DOHH2 (cell line): ENCODE measurements at regions not wholly inside any gene's neighbourhood (a gene's known extent, or its start where the extent isn't known, plus 50 kb on each side); places are given as distances from the start of the nearest gene placed in this dataset.

Experiments used
- H3F3A ChIP-seq: fragments of 200-600 bp; sonication (generic), shearing (Covaris generic); 2 replicates; pipeline ENCODE4 v1.6.0; 2016; ENCODE audit warnings: antibody characterized with exemption, mild to moderate bottlenecking; ENCODE audit not compliant: control insufficient read depth, insufficient read depth
- H3K27ac ChIP-seq: fragments of 200-600 bp; sonication (generic); 2 replicates; pipeline ENCODE4 v1.5.1; 2014; ENCODE audit warnings: low read depth, mild to moderate bottlenecking, low read length, moderate library complexity
- H3K27me3 ChIP-seq: fragments of 200-600 bp; sonication (generic); 2 replicates; pipeline ENCODE4 v1.6.1; 2014; ENCODE audit warnings: mild to moderate bottlenecking, low read length, mixed read lengths; ENCODE audit not compliant: control insufficient read depth
- H3K36me3 ChIP-seq: fragments of 200-600 bp; sonication (generic); 2 replicates; pipeline ENCODE4 v1.6.1; 2014; ENCODE audit warnings: mild to moderate bottlenecking, low read length, moderate library complexity, mixed read lengths; ENCODE audit not compliant: control insufficient read depth
- H3K4me1 ChIP-seq: fragments of 200-600 bp; sonication (generic); 2 replicates; pipeline ENCODE4 v1.6.1; 2014; ENCODE audit warnings: mild to moderate bottlenecking, low read length, mixed read lengths; ENCODE audit not compliant: control insufficient read depth
- H3K4me2 ChIP-seq: fragments of 200-600 bp; sonication (generic); 2 replicates; pipeline ENCODE4 v1.6.0; 2014; ENCODE audit warnings: mild to moderate bottlenecking, low read length, moderate library complexity
- H3K4me3 ChIP-seq: fragments of 200-600 bp; sonication (generic); 2 replicates; pipeline ENCODE4 v1.5.1; 2014; ENCODE audit warnings: mild to moderate bottlenecking, low read length, mixed read lengths
- H3K79me2 ChIP-seq: fragments of 200-600 bp; sonication (generic); 2 replicates; pipeline ENCODE4 v1.6.1; 2014; ENCODE audit warnings: mild to moderate bottlenecking, low read length, mixed read lengths; ENCODE audit not compliant: control insufficient read depth
- H3K9me2 ChIP-seq: fragments of 200-600 bp; sonication (generic); replicated peaks from 2 replicates; pipeline ENCODE4 v1.6.1; 2014; ENCODE audit warnings: mild to moderate bottlenecking, low read length, mixed read lengths; ENCODE audit not compliant: control insufficient read depth
- H3K9me3 ChIP-seq: fragments of 200-600 bp; sonication (generic); 2 replicates; pipeline ENCODE4 v1.6.1; 2014; ENCODE audit warnings: antibody characterized with exemption, low read length, mixed read lengths; ENCODE audit not compliant: control insufficient read depth, insufficient read depth
- H4K20me1 ChIP-seq: fragments of 200-600 bp; sonication (generic); 2 replicates; pipeline ENCODE4 v1.6.0; 2014; ENCODE audit warnings: low read depth, mild to moderate bottlenecking, antibody characterized with exemption, low read length, moderate library complexity; ENCODE audit not compliant: control insufficient read depth, insufficient read depth
- EZH2phosphoT487 ChIP-seq: fragments of 200-600 bp; sonication (generic); IDR thresholded peaks from 2 replicates; pipeline ENCODE4 v1.6.1; 2017; ENCODE audit warnings: borderline replicate concordance, mild to moderate bottlenecking, antibody characterized with exemption, low read length, moderate library complexity, mixed read lengths
- TF ChIP-seq, protein P1 (sequence below): fragments of 200-600 bp; sonication (generic); IDR thresholded peaks from one replicate; pipeline ENCODE4 v1.5.1; 2014; ENCODE audit warnings: antibody characterized with exemption, mild to moderate bottlenecking, low read depth, low read length; ENCODE audit not compliant: poor library complexity, severe bottlenecking

DNA sequence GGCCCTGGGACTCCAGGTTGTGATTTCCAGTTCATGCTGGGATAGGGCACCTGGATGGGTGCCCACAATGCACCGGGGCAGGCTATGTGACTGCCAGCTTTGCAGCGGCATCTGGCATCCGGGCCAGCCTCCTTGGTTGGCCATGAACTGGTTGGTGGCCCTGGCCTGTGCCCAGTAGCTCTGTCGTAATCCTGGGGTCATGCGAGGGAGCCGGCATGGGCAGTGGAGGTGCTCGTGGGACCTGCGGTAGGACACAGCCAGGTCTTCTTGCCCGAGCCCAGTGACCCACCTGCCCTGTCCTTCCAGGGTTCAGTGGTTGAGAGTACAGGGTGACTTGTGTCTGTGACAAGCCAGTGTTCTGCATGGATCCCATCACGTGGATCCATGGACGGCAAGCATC, 237.9 kb downstream of the SNRPN start:
- Histone ChIP-seq H3K27ac (no peak overlapping the region), H3K4me3 (no peak overlapping the region), H4K20me1 (no peaks in the 10 kb centered on the region), H3K4me1 (no peaks in the 10 kb centered on the region), H3K9me3 (peaks cover 76% of the 10 kb centered on the region; the same call in 1 of the 2 replicates), H3K36me3 (no peaks in the 10 kb centered on the region), H3K9me2 (no peaks in the 10 kb centered on the region), H3K79me2 (no peaks in the 10 kb centered on the region), H3K4me2 (no peak overlapping the region), H3K27me3 (no peaks in the 10 kb centered on the region), H3F3A (no peaks in the 10 kb centered on the region)
- no peak for TF ChIP-seq EZH2phosphoT487

DNA sequence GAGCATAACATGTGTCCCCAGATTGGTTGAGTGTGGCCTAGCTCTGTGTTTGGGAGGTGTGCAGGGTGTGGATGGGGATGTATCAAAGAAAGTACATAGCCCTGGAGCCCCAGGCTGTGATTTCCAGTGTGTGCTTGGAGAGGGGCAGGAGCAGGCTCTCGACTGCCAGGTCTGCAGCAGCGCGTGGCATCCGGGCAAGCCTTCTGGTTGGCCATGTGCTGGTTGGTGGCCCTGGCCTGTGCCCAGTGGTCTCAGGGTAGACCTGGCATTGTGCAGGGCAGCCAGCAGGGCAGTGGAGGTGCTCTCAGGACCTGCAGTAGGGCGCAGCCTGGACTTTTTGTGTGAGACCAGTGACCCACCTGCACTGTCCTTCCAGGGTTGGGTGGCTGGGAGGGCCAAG, 231.5 kb downstream of the UBE3A start:
- H3K4me3 ChIP-seq: no peak overlapping the region
- H3K27ac ChIP-seq: no peak overlapping the region
- H3K36me3 ChIP-seq: no peaks in the 10 kb centered on the region
- no peaks in the 10 kb centered on the region for H3K9me2 ChIP-seq
- no peaks in the 10 kb centered on the region for H4K20me1 ChIP-seq
- H3K4me2 ChIP-seq: no peak overlapping the region
- TF ChIP-seq, protein P1, sequence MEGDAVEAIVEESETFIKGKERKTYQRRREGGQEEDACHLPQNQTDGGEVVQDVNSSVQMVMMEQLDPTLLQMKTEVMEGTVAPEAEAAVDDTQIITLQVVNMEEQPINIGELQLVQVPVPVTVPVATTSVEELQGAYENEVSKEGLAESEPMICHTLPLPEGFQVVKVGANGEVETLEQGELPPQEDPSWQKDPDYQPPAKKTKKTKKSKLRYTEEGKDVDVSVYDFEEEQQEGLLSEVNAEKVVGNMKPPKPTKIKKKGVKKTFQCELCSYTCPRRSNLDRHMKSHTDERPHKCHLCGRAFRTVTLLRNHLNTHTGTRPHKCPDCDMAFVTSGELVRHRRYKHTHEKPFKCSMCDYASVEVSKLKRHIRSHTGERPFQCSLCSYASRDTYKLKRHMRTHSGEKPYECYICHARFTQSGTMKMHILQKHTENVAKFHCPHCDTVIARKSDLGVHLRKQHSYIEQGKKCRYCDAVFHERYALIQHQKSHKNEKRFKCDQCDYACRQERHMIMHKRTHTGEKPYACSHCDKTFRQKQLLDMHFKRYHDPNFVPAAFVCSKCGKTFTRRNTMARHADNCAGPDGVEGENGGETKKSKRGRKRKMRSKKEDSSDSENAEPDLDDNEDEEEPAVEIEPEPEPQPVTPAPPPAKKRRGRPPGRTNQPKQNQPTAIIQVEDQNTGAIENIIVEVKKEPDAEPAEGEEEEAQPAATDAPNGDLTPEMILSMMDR: no peak
- TF ChIP-seq EZH2phosphoT487: no peak
- no peaks in the 10 kb centered on the region for H3K27me3 ChIP-seq
- no peaks in the 10 kb centered on the region for H3K4me1 ChIP-seq
- peaks cover 41% of the 10 kb centered on the region; the same call in 1 of the 2 replicates for H3K9me3 ChIP-seq
- H3K79me2 ChIP-seq: no peaks in the 10 kb centered on the region
- H3F3A ChIP-seq: no peaks in the 10 kb centered on the region

DNA sequence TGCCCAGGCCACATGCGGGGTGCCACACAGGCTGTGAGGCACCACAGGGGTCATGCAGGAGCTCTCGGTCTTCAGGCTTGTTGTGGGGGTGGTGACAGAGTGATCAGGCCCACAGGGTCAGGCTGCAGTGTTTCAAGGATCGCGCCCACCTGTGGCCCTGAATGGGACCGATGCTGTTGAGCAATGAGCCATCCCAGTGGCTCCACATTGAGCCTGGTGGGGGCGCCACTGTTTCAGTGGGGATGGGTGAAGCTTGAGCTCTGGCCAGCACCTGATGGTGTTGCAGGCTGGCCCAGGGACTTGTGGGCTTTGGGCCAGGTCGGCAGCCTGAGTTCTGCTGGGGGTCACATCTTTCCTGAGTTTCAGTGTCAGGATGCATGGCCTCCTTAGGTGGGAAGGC, 230.1 kb downstream of the UBE3A start:
- H3K9me3 ChIP-seq: peaks cover 40% of the 10 kb centered on the region; the same call in 1 of the 2 replicates

DNA sequence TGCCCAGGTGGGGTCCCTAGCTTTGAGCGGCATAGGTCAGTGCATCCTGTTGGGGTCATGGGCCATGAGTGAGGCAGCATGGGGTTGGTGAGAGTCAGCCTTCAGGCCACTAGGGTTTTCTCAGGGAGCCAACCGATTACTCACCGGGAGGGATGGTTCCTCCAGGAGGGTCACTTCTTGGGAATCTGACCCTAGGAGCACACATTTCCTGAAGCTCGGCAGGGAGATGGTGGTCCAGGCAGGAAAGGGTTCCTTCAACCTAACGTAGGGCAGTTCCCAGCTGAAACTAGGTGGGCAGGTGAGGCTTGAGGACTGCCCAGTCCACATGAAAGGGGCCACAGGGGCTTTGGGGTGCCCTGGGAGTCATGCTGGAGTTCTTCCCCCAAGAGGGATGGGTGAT, 218.0 kb downstream of the UBE3A start:
- Histone ChIP-seq H3K36me3 (no peaks in the 10 kb centered on the region), H4K20me1 (no peaks in the 10 kb centered on the region), H3K9me2 (no peaks in the 10 kb centered on the region), H3K27me3 (no peaks in the 10 kb centered on the region), H3K27ac (no peak overlapping the region), H3K4me1 (no peaks in the 10 kb centered on the region), H3K9me3 (peaks cover 42% of the 10 kb centered on the region; the same call in 1 of the 2 replicates), H3F3A (no peaks in the 10 kb centered on the region), H3K79me2 (no peaks in the 10 kb centered on the region), H3K4me2 (no peak overlapping the region), H3K4me3 (no peak overlapping the region)
- no peak for TF ChIP-seq EZH2phosphoT487
- TF ChIP-seq, protein P1: no peak

More for the DNA sequence above, 230.1 kb downstream of the UBE3A start:
- Histone ChIP-seq H3K9me2 (no peaks in the 10 kb centered on the region), H3K4me2 (no peak overlapping the region), H3K27me3 (no peaks in the 10 kb centered on the region), H3K36me3 (no peaks in the 10 kb centered on the region), H3K4me3 (no peak overlapping the region), H3K4me1 (no peaks in the 10 kb centered on the region), H3K27ac (no peak overlapping the region), H3K79me2 (no peaks in the 10 kb centered on the region), H3F3A (no peaks in the 10 kb centered on the region), H4K20me1 (no peaks in the 10 kb centered on the region)
- TF ChIP-seq, protein P1: no peak
- TF ChIP-seq EZH2phosphoT487: no peak
